HFFc6 (cell line): ENCODE measurements at regions not wholly inside any gene's neighbourhood (a gene's known extent, or its start where the extent isn't known, plus 50 kb on each side); places are given as distances from the start of the nearest gene placed in this dataset.
"Not testable (repeated sequence)": the region's sequence is repeated elsewhere in the genome, so short reads cannot be mapped to it uniquely, and the experiment has no call there.

Source experiments
- DNase-seq: peaks from one replicate; pipeline ENCODE4 v3.0.0-alpha.2; 2018
- H3K27ac Mint-ChIP-seq: 2 replicates; pipeline ENCODE4 v1.8.0; 2020; ENCODE audit warnings: mild to moderate bottlenecking, mixed read lengths
- H3K27me3 Mint-ChIP-seq: 2 replicates; pipeline ENCODE4 v1.8.0; 2021; ENCODE audit warnings: mild to moderate bottlenecking, moderate library complexity, mixed read lengths; ENCODE audit not compliant: insufficient read depth
- H3K36me3 Mint-ChIP-seq: 2 replicates; pipeline ENCODE4 v1.8.0; 2021; ENCODE audit warnings: low read depth, mixed read lengths
- H3K4me1 Mint-ChIP-seq: 2 replicates; pipeline ENCODE4 v1.8.0; 2020; ENCODE audit warnings: low read depth, mixed read lengths
- H3K4me3 Mint-ChIP-seq: 2 replicates; pipeline ENCODE4 v1.8.0; 2020; ENCODE audit warnings: mild to moderate bottlenecking, moderate library complexity, mixed read lengths
- H3K9me3 Mint-ChIP-seq: 2 replicates; pipeline ENCODE4 v1.8.0; 2020; ENCODE audit warnings: mild to moderate bottlenecking, mixed read lengths
- CTCF ChIP-seq: fragments of 200-600 bp; sonication (generic); IDR thresholded peaks from 2 replicates; pipeline ENCODE4 v1.5.0; 2021; ENCODE audit warnings: antibody characterized with exemption, mild to moderate bottlenecking

GRCh38 chr3:75242012-75242735 lies 422.0 kb upstream of the FRG2C start:
- no peak for TF ChIP-seq CTCF
- no peak overlapping the region for H3K4me3 Mint-ChIP-seq
- no peak for DNase-seq
- H3K9me3 Mint-ChIP-seq = no peaks in the 10 kb centered on the region
- no peaks in the 10 kb centered on the region for H3K36me3 Mint-ChIP-seq
- H3K27ac Mint-ChIP-seq = no peak overlapping the region
- H3K4me1 Mint-ChIP-seq = 0 out of 2 replicates have a peak, but pooled peaks cover 6% of the 10 kb centered on the region
- peaks cover 2% of the 10 kb centered on the region for H3K27me3 Mint-ChIP-seq

- peaks cover 3% of the 10 kb centered on the region for H3K27me3 Mint-ChIP-seq
- TF ChIP-seq CTCF = no peak
- no peak overlapping the region for H3K4me3 Mint-ChIP-seq
- no peaks in the 10 kb centered on the region for H3K9me3 Mint-ChIP-seq
- no peaks in the 10 kb centered on the region for H3K4me1 Mint-ChIP-seq
- no peak for DNase-seq
- H3K27ac Mint-ChIP-seq = no peak overlapping the region
- no peaks in the 10 kb centered on the region for H3K36me3 Mint-ChIP-seq
These were observed 415.2 kb upstream of the FRG2C start for GRCh38 chr3:75248974-75249373.

DNA sequence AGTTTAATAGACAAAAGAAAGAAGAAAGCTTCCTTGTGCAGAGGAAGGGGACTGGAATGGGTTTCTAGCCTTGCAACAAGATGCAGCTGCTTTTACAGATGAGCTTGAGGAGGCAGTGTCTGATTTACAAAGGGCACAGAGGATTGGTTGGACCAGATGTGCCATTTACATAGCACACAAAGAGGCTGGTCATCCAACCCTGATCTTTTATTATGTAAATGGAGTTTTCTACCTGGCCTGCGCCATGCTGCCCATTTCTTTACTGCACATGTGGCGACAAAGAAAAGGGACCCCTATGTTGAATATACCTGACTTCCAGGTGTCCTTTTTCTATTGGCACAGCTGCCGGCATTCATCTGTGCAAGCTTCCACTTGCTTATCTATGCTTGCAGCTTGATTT lies 409.4 kb upstream of the FRG2C start:
- Mint-ChIP-seq H3K9me3 (no peaks in the 10 kb centered on the region), H3K4me1 (no peaks in the 10 kb centered on the region)
- DNase-seq = no peak

DNA sequence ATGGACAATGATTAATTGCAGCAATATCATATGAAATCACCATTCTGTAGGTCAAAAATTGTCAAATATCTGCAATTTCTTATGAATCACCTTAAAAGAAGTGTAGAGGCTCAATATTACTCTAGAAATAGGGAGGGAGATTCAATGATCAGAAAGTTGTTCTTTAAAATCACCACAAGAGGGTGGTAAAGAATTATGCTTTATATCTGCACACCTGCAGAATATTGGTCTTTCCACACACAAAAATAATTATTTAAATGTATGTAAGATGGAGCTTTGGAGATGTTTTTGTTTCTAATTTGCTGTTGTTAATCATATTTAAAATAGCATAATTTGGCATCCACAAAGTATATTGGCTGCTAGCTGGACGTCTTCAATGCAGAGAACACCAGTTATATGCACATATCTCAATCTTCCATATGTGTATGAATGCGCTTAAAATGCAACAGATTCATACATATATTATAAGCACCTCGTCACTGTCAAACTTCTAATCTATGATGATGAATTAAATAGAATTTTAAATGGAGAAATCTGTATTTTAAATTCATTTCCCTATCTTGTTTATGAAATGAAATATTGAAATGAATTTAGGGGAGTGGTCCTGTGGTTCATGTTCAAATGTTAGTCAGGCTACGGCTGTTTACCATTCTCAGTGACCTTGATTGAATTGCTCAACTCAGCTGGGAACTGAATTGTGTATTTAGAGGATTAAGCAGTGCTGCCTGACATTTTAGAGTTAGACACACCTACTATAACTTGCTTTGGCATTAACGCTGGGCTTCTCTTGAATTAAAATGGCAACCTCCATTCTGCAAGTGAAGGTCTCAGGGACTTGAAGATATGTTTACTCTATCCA lies 405.1 kb upstream of the FRG2C start:
- not testable (repeated sequence) for H3K4me1 Mint-ChIP-seq, H3K27ac Mint-ChIP-seq, H3K27me3 Mint-ChIP-seq, H3K36me3 Mint-ChIP-seq, H3K9me3 Mint-ChIP-seq, H3K4me3 Mint-ChIP-seq
- peak; percentile 79 for TF ChIP-seq CTCF
- peak; percentile 33 for DNase-seq

More for the DNA sequence above, 409.4 kb upstream of the FRG2C start:
- Mint-ChIP-seq H3K27ac (no peak overlapping the region), H3K36me3 (no peaks in the 10 kb centered on the region), H3K27me3 (no peaks in the 10 kb centered on the region; the same call in 1 of the 2 replicates), H3K4me3 (no peak overlapping the region)
- no peak for TF ChIP-seq CTCF

GRCh38 chr3:75260975-75261374 lies 403.2 kb upstream of the FRG2C start:
- not testable (repeated sequence) for DNase-seq, H3K4me3 Mint-ChIP-seq, H3K4me1 Mint-ChIP-seq, H3K9me3 Mint-ChIP-seq, H3K27me3 Mint-ChIP-seq, H3K36me3 Mint-ChIP-seq, H3K27ac Mint-ChIP-seq

GRCh38 chr3:75262661-75263060 lies 401.5 kb upstream of the FRG2C start:
- Mint-ChIP-seq H3K4me3 (no peak overlapping the region), H3K27me3 (peaks cover 3% of the 10 kb centered on the region), H3K4me1 (no peaks in the 10 kb centered on the region), H3K9me3 (no peaks in the 10 kb centered on the region), H3K27ac (no peak overlapping the region), H3K36me3 (no peaks in the 10 kb centered on the region)
- DNase-seq = no peak
- no peak for TF ChIP-seq CTCF
